ENCODE measurements at regions not wholly inside any gene's neighbourhood (a gene's known extent, or its start where the extent isn't known, plus 50 kb on each side); places are given as distances from the start of the nearest gene placed in this dataset.
"Not testable (repeated sequence)": the region's sequence is repeated elsewhere in the genome, so short reads cannot be mapped to it uniquely, and the experiment has no call there.

GRCh38 chr7:81833401-81833800 lies 63.6 kb upstream of the HGF start:
- DNase-seq (ENCODE audit: low read depth), result no peak

GRCh38 chr7:81831883-81832282 lies 62.0 kb upstream of the HGF start:
- no peak for DNase-seq (ENCODE audit: low read depth)

- not testable (repeated sequence) for DNase-seq (ENCODE audit: low read depth)
These were observed 59.7 kb upstream of the HGF start for GRCh38 chr7:81829511-81829910.

- DNase-seq (ENCODE audit: low read depth), result no peak
These were observed 53.0 kb upstream of the HGF start for GRCh38 chr7:81822811-81823210.

GRCh38 chr7:81819861-81820260 lies 50.0 kb upstream of the HGF start:
- no peak for DNase-seq (ENCODE audit: low read depth)

Data from fibroblast of the conjunctiva (primary cell).